DND-41 (cell line): ENCODE measurements at regions not wholly inside any gene's neighbourhood (a gene's known extent, or its start where the extent isn't known, plus 50 kb on each side); places are given as distances from the start of the nearest gene placed in this dataset.

Source experiments
- ATAC-seq: fragments of 200-7000 bp; cut with Tn5 transposase; 3 replicates; pipeline ENCODE4 v1.9.1; 2021; ENCODE audit warnings: low read depth; ENCODE audit not compliant: insufficient read depth
- DNase-seq: peaks from one replicate; pipeline ENCODE4 v3.0.0-alpha.2; 2020
- H2AFZ ChIP-seq: 2 replicates; pipeline ENCODE4 v1.6.0; 2012; ENCODE audit warnings: low read depth, low read length
- H3K27ac ChIP-seq: 2 replicates; pipeline ENCODE4 v1.5.1; 2012; ENCODE audit warnings: low read length, inconsistent platforms
- H3K27me3 ChIP-seq: fragments of 200-600 bp; sonication (generic); 2 replicates; pipeline ENCODE4 v1.6.0; 2012; ENCODE audit warnings: low read length, mild to moderate bottlenecking, inconsistent platforms; ENCODE audit not compliant: insufficient read depth, poor library complexity
- H3K36me3 ChIP-seq: 2 replicates; pipeline ENCODE4 v1.5.1; 2012; ENCODE audit warnings: low read length, inconsistent platforms; ENCODE audit not compliant: insufficient read depth
- H3K4me1 ChIP-seq: 2 replicates; pipeline ENCODE4 v1.5.1; 2012; ENCODE audit warnings: mild to moderate bottlenecking, low read length; ENCODE audit not compliant: insufficient read depth
- H3K4me2 ChIP-seq: 2 replicates; pipeline ENCODE4 v1.6.0; 2012; ENCODE audit warnings: mild to moderate bottlenecking, moderate library complexity, low read length, inconsistent platforms; ENCODE audit not compliant: insufficient read depth
- H3K4me3 ChIP-seq, 2 experiments: fragments of 200-600 bp in 1 of 2; shearing (Covaris generic) in 1 of 2; 2 replicates each; pipeline ENCODE4 v1.5.1; 2012 to 2016; ENCODE audit warnings: inconsistent platforms in 2 of 2, low read length in 2 of 2, mild to moderate bottlenecking in 2 of 2, low read depth in 1 of 2, moderate library complexity in 1 of 2
- H3K79me2 ChIP-seq: 2 replicates; pipeline ENCODE4 v1.6.0; 2012; ENCODE audit warnings: low read length, inconsistent platforms; ENCODE audit not compliant: insufficient read depth
- H3K9ac ChIP-seq: 2 replicates; pipeline ENCODE4 v1.6.0; 2012; ENCODE audit warnings: low read depth, mild to moderate bottlenecking, inconsistent platforms, low read length, moderate library complexity
- H3K9me3 ChIP-seq: 2 replicates; pipeline ENCODE4 v1.5.1; 2012; ENCODE audit warnings: low read length, moderate library complexity, mild to moderate bottlenecking, inconsistent platforms; ENCODE audit not compliant: insufficient read depth, severe bottlenecking
- H4K20me1 ChIP-seq: 2 replicates; pipeline ENCODE4 v1.6.0; 2012; ENCODE audit warnings: low read length; ENCODE audit not compliant: insufficient read depth
- CTCF ChIP-seq: IDR thresholded peaks from 2 replicates; pipeline ENCODE4 v1.5.1; 2012; ENCODE audit warnings: borderline replicate concordance, low read length, moderate library complexity, mild to moderate bottlenecking; ENCODE audit not compliant: poor library complexity, severe bottlenecking; ENCODE audit errors: extremely low read depth
- EZH2 ChIP-seq: IDR thresholded peaks from 3 replicates; pipeline ENCODE4 v1.6.1; 2012; ENCODE audit warnings: borderline replicate concordance, low read depth, mild to moderate bottlenecking, moderate library complexity, low read length, inconsistent platforms; ENCODE audit not compliant: severe bottlenecking

GRCh38 chr9:19994296-19994695 is 205.5 kb upstream of the SLC24A2 start:
- no peak for DNase-seq
- peaks cover 49% of the 10 kb centered on the region for H3K4me1 ChIP-seq
- H4K20me1 ChIP-seq: no peaks in the 10 kb centered on the region
- H3K27ac ChIP-seq: no peak overlapping the region
- no peak overlapping the region for H3K9ac ChIP-seq
- no peak overlapping the region for H2AFZ ChIP-seq
- H3K9me3 ChIP-seq: no peaks in the 10 kb centered on the region
- ATAC-seq: no peak
- H3K27me3 ChIP-seq: no peaks in the 10 kb centered on the region
- H3K4me3 ChIP-seq: no peak overlapping the region
- H3K4me2 ChIP-seq: no peak overlapping the region
- H3K36me3 ChIP-seq: no peaks in the 10 kb centered on the region
- H3K79me2 ChIP-seq: no peaks in the 10 kb centered on the region
- TF ChIP-seq CTCF: no peak
- no peak for TF ChIP-seq EZH2

GRCh38 chr9:19992556-19992955 is 203.7 kb upstream of the SLC24A2 start:
- ATAC-seq: peak; percentile 97
- H3K79me2 ChIP-seq: no peaks in the 10 kb centered on the region

GRCh38 chr9:19989213-19989612 is 200.4 kb upstream of the SLC24A2 start:
- Histone ChIP-seq H3K4me1 (peaks cover 27% of the 10 kb centered on the region), H3K36me3 (no peaks in the 10 kb centered on the region), H4K20me1 (no peaks in the 10 kb centered on the region), H3K9me3 (no peaks in the 10 kb centered on the region), H3K27me3 (no peaks in the 10 kb centered on the region), H3K9ac (no peak overlapping the region), H2AFZ (no peak overlapping the region), H3K4me2 (no peak overlapping the region), H3K27ac (no peak overlapping the region), H3K4me3 (no peak overlapping the region), H3K79me2 (no peaks in the 10 kb centered on the region)
- ATAC-seq (no peak), DNase-seq (no peak)
- no peak for TF ChIP-seq EZH2
- TF ChIP-seq CTCF: no peak

More at GRCh38 chr9:19992556-19992955, 203.7 kb upstream of the SLC24A2 start:
- Histone ChIP-seq H2AFZ (no peak overlapping the region), H4K20me1 (no peaks in the 10 kb centered on the region), H3K36me3 (no peaks in the 10 kb centered on the region), H3K4me1 (peaks cover 34% of the 10 kb centered on the region), H3K27ac (no peak overlapping the region), H3K4me3 (no peak overlapping the region), H3K9me3 (no peaks in the 10 kb centered on the region), H3K4me2 (no peak overlapping the region), H3K9ac (no peak overlapping the region), H3K27me3 (no peaks in the 10 kb centered on the region)
- TF ChIP-seq CTCF: no peak
- no peak for TF ChIP-seq EZH2
- peak; percentile 66 for DNase-seq

GRCh38 chr9:19988281-19988680 is 199.4 kb upstream of the SLC24A2 start:
- ATAC-seq (no peak), DNase-seq (no peak)
- H3K36me3 ChIP-seq: no peaks in the 10 kb centered on the region
- H3K79me2 ChIP-seq: no peaks in the 10 kb centered on the region
- H3K4me2 ChIP-seq: no peak overlapping the region
- H3K9me3 ChIP-seq: no peaks in the 10 kb centered on the region
- H3K4me3 ChIP-seq: no peak overlapping the region
- H3K27ac ChIP-seq: no peak overlapping the region
- TF ChIP-seq EZH2: no peak
- no peak for TF ChIP-seq CTCF
- H3K27me3 ChIP-seq: no peaks in the 10 kb centered on the region
- H3K9ac ChIP-seq: no peak overlapping the region
- no peaks in the 10 kb centered on the region for H4K20me1 ChIP-seq
- H3K4me1 ChIP-seq: peaks cover 19% of the 10 kb centered on the region
- H2AFZ ChIP-seq: no peak overlapping the region
